Activated T-cell treated with anti-CD3 and anti-CD28 coated beads, Interleukin-2, amount 50 U/mL, for 4 hours (primary cell): ENCODE measurements at regions not wholly inside any gene's neighbourhood (a gene's known extent, or its start where the extent isn't known, plus 50 kb on each side); places are given as distances from the start of the nearest gene placed in this dataset.

ENCODE experiments used
- ATAC-seq, 2 donors: fragments of 200-7000 bp; cut with Tn5 transposase; one replicate each; pipeline ENCODE4 v1.10.0; 2021
- DNase-seq: peaks from one replicate; pipeline ENCODE4 v3.0.0-alpha.2; 2020
- H3K27me3 Mint-ChIP-seq: one replicate; pipeline ENCODE4 v1.8.0; 2021; ENCODE audit warnings: low read depth, mixed read lengths
- H3K36me3 Mint-ChIP-seq: one replicate; pipeline ENCODE4 v1.8.0; 2022; ENCODE audit warnings: mixed read lengths; ENCODE audit not compliant: insufficient read depth
- H3K4me1 Mint-ChIP-seq: one replicate; pipeline ENCODE4 v1.8.0; 2021; ENCODE audit warnings: low read depth, mixed read lengths
- H3K4me3 Mint-ChIP-seq: one replicate; pipeline ENCODE4 v1.8.0; 2021; ENCODE audit warnings: mild to moderate bottlenecking, moderate library complexity, mixed read lengths
- H3K9me3 Mint-ChIP-seq: one replicate; pipeline ENCODE4 v1.8.0; 2021; ENCODE audit warnings: mixed read lengths

- Mint-ChIP-seq H3K4me3 (no peak overlapping the region), H3K4me1 (no peaks in the 10 kb centered on the region), H3K27me3 (no peaks in the 10 kb centered on the region), H3K36me3 (no peaks in the 10 kb centered on the region), H3K9me3 (peaks cover 13% of the 10 kb centered on the region)
- DNase-seq (no peak), ATAC-seq (no peak)
Measured at GRCh38 chr4:180567080-180567479, 1676.1 kb upstream of the TENM3 start.

- ATAC-seq (no peak), DNase-seq (no peak)
- Mint-ChIP-seq H3K27me3 (no peaks in the 10 kb centered on the region), H3K9me3 (peaks cover 9% of the 10 kb centered on the region), H3K4me3 (no peak overlapping the region), H3K4me1 (no peaks in the 10 kb centered on the region), H3K36me3 (no peaks in the 10 kb centered on the region)
Measured at GRCh38 chr4:180571516-180572055, 1671.6 kb upstream of the TENM3 start.

GRCh38 chr4:180578175-180578574, 1665.0 kb upstream of the TENM3 start:
- no peak overlapping the region for H3K4me3 Mint-ChIP-seq

GRCh38 chr4:180581061-180581460, 1662.1 kb upstream of the TENM3 start:
- Mint-ChIP-seq H3K4me1 (no peaks in the 10 kb centered on the region), H3K4me3 (no peak overlapping the region), H3K9me3 (no peaks in the 10 kb centered on the region), H3K27me3 (no peaks in the 10 kb centered on the region), H3K36me3 (no peaks in the 10 kb centered on the region)
- DNase-seq, result no peak
- no peak for ATAC-seq

More at GRCh38 chr4:180578175-180578574, 1665.0 kb upstream of the TENM3 start:
- no peaks in the 10 kb centered on the region for H3K9me3 Mint-ChIP-seq
- DNase-seq (no peak), ATAC-seq (no peak)
- no peaks in the 10 kb centered on the region for H3K4me1 Mint-ChIP-seq
- H3K36me3 Mint-ChIP-seq, result no peaks in the 10 kb centered on the region
- H3K27me3 Mint-ChIP-seq, result no peaks in the 10 kb centered on the region

GRCh38 chr4:180587379-180587778, 1655.8 kb upstream of the TENM3 start:
- DNase-seq, result no peak
- no peak for ATAC-seq
- no peaks in the 10 kb centered on the region for H3K9me3 Mint-ChIP-seq
- H3K27me3 Mint-ChIP-seq, result no peaks in the 10 kb centered on the region
- H3K4me1 Mint-ChIP-seq, result no peaks in the 10 kb centered on the region
- no peak overlapping the region for H3K4me3 Mint-ChIP-seq
- H3K36me3 Mint-ChIP-seq, result no peaks in the 10 kb centered on the region

GRCh38 chr4:180589575-180589974, 1653.6 kb upstream of the TENM3 start:
- DNase-seq (no peak), ATAC-seq (no peak)
- Mint-ChIP-seq H3K4me1 (no peaks in the 10 kb centered on the region), H3K36me3 (no peaks in the 10 kb centered on the region), H3K9me3 (no peaks in the 10 kb centered on the region), H3K27me3 (no peaks in the 10 kb centered on the region), H3K4me3 (no peak overlapping the region)

GRCh38 chr4:180596888-180597483, 1646.2 kb upstream of the TENM3 start:
- Mint-ChIP-seq H3K27me3 (no peaks in the 10 kb centered on the region), H3K4me1 (no peaks in the 10 kb centered on the region), H3K4me3 (no peak overlapping the region), H3K9me3 (no peaks in the 10 kb centered on the region), H3K36me3 (no peaks in the 10 kb centered on the region)
- DNase-seq, result no peak
- no peak for ATAC-seq

GRCh38 chr4:180598281-180598680, 1644.9 kb upstream of the TENM3 start:
- Mint-ChIP-seq H3K9me3 (no peaks in the 10 kb centered on the region), H3K4me3 (no peak overlapping the region), H3K36me3 (no peaks in the 10 kb centered on the region), H3K27me3 (no peaks in the 10 kb centered on the region), H3K4me1 (no peaks in the 10 kb centered on the region)
- ATAC-seq (no peak), DNase-seq (no peak)

GRCh38 chr4:180603791-180604190, 1639.4 kb upstream of the TENM3 start:
- Mint-ChIP-seq H3K27me3 (no peaks in the 10 kb centered on the region), H3K4me3 (no peak overlapping the region), H3K36me3 (no peaks in the 10 kb centered on the region), H3K4me1 (no peaks in the 10 kb centered on the region), H3K9me3 (peaks cover 10% of the 10 kb centered on the region)
- DNase-seq (no peak), ATAC-seq (no peak)

GRCh38 chr4:180610324-180610723, 1632.9 kb upstream of the TENM3 start:
- Mint-ChIP-seq H3K9me3 (peaks cover 12% of the 10 kb centered on the region), H3K4me1 (no peaks in the 10 kb centered on the region), H3K36me3 (no peaks in the 10 kb centered on the region), H3K27me3 (no peaks in the 10 kb centered on the region), H3K4me3 (no peak overlapping the region)
- no peak for DNase-seq
- no peak for ATAC-seq

- no peak for ATAC-seq
- Mint-ChIP-seq H3K27me3 (no peaks in the 10 kb centered on the region), H3K9me3 (peaks cover 6% of the 10 kb centered on the region), H3K4me3 (no peak overlapping the region), H3K36me3 (no peaks in the 10 kb centered on the region), H3K4me1 (no peaks in the 10 kb centered on the region)
- DNase-seq, result no peak
Measured at GRCh38 chr4:180615746-180616145, 1627.5 kb upstream of the TENM3 start.

- H3K4me3 Mint-ChIP-seq, result no peak overlapping the region
Measured at GRCh38 chr4:180617196-180617595, 1626.0 kb upstream of the TENM3 start.

GRCh38 chr4:180618396-180618795, 1624.8 kb upstream of the TENM3 start:
- DNase-seq (no peak), ATAC-seq (no peak)
- Mint-ChIP-seq H3K4me1 (no peaks in the 10 kb centered on the region), H3K4me3 (no peak overlapping the region), H3K36me3 (no peaks in the 10 kb centered on the region), H3K9me3 (peaks cover 4% of the 10 kb centered on the region), H3K27me3 (no peaks in the 10 kb centered on the region)

More at GRCh38 chr4:180617196-180617595, 1626.0 kb upstream of the TENM3 start:
- H3K4me1 Mint-ChIP-seq, result no peaks in the 10 kb centered on the region
- DNase-seq, result no peak
- no peak for ATAC-seq
- no peaks in the 10 kb centered on the region for H3K27me3 Mint-ChIP-seq
- H3K9me3 Mint-ChIP-seq, result peaks cover 4% of the 10 kb centered on the region
- H3K36me3 Mint-ChIP-seq, result no peaks in the 10 kb centered on the region

- Mint-ChIP-seq H3K4me3 (no peak overlapping the region), H3K27me3 (no peaks in the 10 kb centered on the region), H3K36me3 (no peaks in the 10 kb centered on the region), H3K9me3 (peaks cover 4% of the 10 kb centered on the region), H3K4me1 (no peaks in the 10 kb centered on the region)
- DNase-seq (no peak), ATAC-seq (no peak)
Measured at GRCh38 chr4:180619440-180619839, 1623.8 kb upstream of the TENM3 start.

GRCh38 chr4:180622254-180622653, 1620.9 kb upstream of the TENM3 start:
- no peaks in the 10 kb centered on the region for H3K36me3 Mint-ChIP-seq
- ATAC-seq (no peak), DNase-seq (no peak)
- no peaks in the 10 kb centered on the region for H3K4me1 Mint-ChIP-seq
- no peaks in the 10 kb centered on the region for H3K27me3 Mint-ChIP-seq
- H3K4me3 Mint-ChIP-seq, result no peak overlapping the region
- peaks cover 7% of the 10 kb centered on the region for H3K9me3 Mint-ChIP-seq
